ENCODE measurements at regions not wholly inside any gene's neighbourhood (a gene's known extent, or its start where the extent isn't known, plus 50 kb on each side); places are given as distances from the start of the nearest gene placed in this dataset.

- intact Hi-C loops (cut with DNase I) = loop anchor here (10.0 kb wide), 1 partner anchor 819 kb away; no protein-coding TSS in a partner anchor
- Histone ChIP-seq H3K36me3 (no peaks in the 10 kb centered on the region), H3K4me1 (no peaks in the 10 kb centered on the region), H3K27me3 (no peaks in the 10 kb centered on the region), H3K27ac (no peak overlapping the region), H3K9me3 (no peaks in the 10 kb centered on the region), H3K4me3 (replicated peaks in 1 of 3) (no peak overlapping the region)
- TF ChIP-seq CTCF (IDR thresholded peaks at IDR 0.05) = no peak
- no peak for TF ChIP-seq POLR2A (IDR thresholded peaks at IDR 0.05)
- WGBS, 2 donors = 78 to 80% methylated on average over 2 of the region's 2 CpGs
- no peak for DNase-seq
These were observed 342.1 kb upstream of the NR5A2 start for GRCh38 chr1:199685369-199685768.

- intact Hi-C loops (cut with DNase I) = loop anchor here (10.0 kb wide), 1 partner anchor 817 kb away; no protein-coding TSS in a partner anchor
- no peak for TF ChIP-seq CTCF (IDR thresholded peaks at IDR 0.05)
- TF ChIP-seq POLR2A (IDR thresholded peaks at IDR 0.05) = no peak
- Histone ChIP-seq H3K4me3 (replicated peaks in 1 of 3) (no peak overlapping the region), H3K27ac (no peak overlapping the region), H3K4me1 (no peaks in the 10 kb centered on the region), H3K36me3 (no peaks in the 10 kb centered on the region), H3K27me3 (no peaks in the 10 kb centered on the region), H3K9me3 (no peaks in the 10 kb centered on the region)
- 69 to 82% methylated on average over 4 of the region's 4 CpGs for WGBS, 2 donors
- no peak for DNase-seq
These were observed 340.2 kb upstream of the NR5A2 start for GRCh38 chr1:199687321-199687720.

- H3K27me3 ChIP-seq = no peaks in the 10 kb centered on the region
- no peaks in the 10 kb centered on the region for H3K9me3 ChIP-seq
- no peak for DNase-seq
- intact Hi-C loops (cut with DNase I) = loop anchor here (10.0 kb wide), 1 partner anchor 817 kb away; no protein-coding TSS in a partner anchor
- TF ChIP-seq POLR2A (IDR thresholded peaks at IDR 0.05) = no peak
- no peak for TF ChIP-seq CTCF (IDR thresholded peaks at IDR 0.05)
- no peaks in the 10 kb centered on the region for H3K36me3 ChIP-seq
- no peak overlapping the region for H3K27ac ChIP-seq
- no peaks in the 10 kb centered on the region for H3K4me1 ChIP-seq
- 65 to 71% methylated on average over 3 of the region's 3 CpGs for WGBS, 2 donors
- H3K4me3 ChIP-seq (replicated peaks in 1 of 3) = no peak overlapping the region
These were observed 339.3 kb upstream of the NR5A2 start for GRCh38 chr1:199688133-199688676.

GRCh38 chr1:199688774-199689173 lies 338.7 kb upstream of the NR5A2 start:
- no peak overlapping the region for H3K4me3 ChIP-seq (replicated peaks in 1 of 3)
- no peaks in the 10 kb centered on the region for H3K9me3 ChIP-seq
- H3K27me3 ChIP-seq = no peaks in the 10 kb centered on the region
- no peak for TF ChIP-seq CTCF (IDR thresholded peaks at IDR 0.05)
- TF ChIP-seq POLR2A (IDR thresholded peaks at IDR 0.05) = no peak
- no peaks in the 10 kb centered on the region for H3K36me3 ChIP-seq
- H3K27ac ChIP-seq = no peak overlapping the region
- intact Hi-C loops (cut with DNase I) = loop anchor here (10.0 kb wide), 1 partner anchor 816 kb away; no protein-coding TSS in a partner anchor
- no peak for DNase-seq
- H3K4me1 ChIP-seq = no peaks in the 10 kb centered on the region

GRCh38 chr1:199690496-199690895 lies 337.0 kb upstream of the NR5A2 start:
- no peak for DNase-seq
- no peak for TF ChIP-seq POLR2A (IDR thresholded peaks at IDR 0.05)
- no peak for TF ChIP-seq CTCF (IDR thresholded peaks at IDR 0.05)
- intact Hi-C loops (cut with DNase I) = no loop called here
- no peak overlapping the region for H3K27ac ChIP-seq
- WGBS, 2 donors = 86 to 95% methylated on average over 1 of the region's 1 CpG
- H3K4me1 ChIP-seq = no peaks in the 10 kb centered on the region
- no peak overlapping the region for H3K4me3 ChIP-seq (replicated peaks in 1 of 3)
- H3K36me3 ChIP-seq = no peaks in the 10 kb centered on the region
- no peaks in the 10 kb centered on the region for H3K27me3 ChIP-seq
- H3K9me3 ChIP-seq = no peaks in the 10 kb centered on the region

All from thyroid gland (tissue), 4 donors.